K562 (cell line): ENCODE measurements at regions not wholly inside any gene's neighbourhood (a gene's known extent, or its start where the extent isn't known, plus 50 kb on each side); places are given as distances from the start of the nearest gene placed in this dataset.

ENCODE experiments used
- AFF1 ChIP-seq, 2 experiments: fragments of 450-650 bp; IDR thresholded peaks; 2 replicates each; pipeline ENCODE4 v1.6.1; 2018; ENCODE audit warnings: mild to moderate bottlenecking in 2 of 2, low read depth in 1 of 2; ENCODE audit not compliant: partially characterized antibody in 2 of 2
- BRD9 ChIP-seq: fragments of 450-650 bp; IDR thresholded peaks from 2 replicates; pipeline ENCODE4 v1.6.1; 2018; ENCODE audit warnings: low read depth; ENCODE audit not compliant: partially characterized antibody
- CBFB ChIP-seq: sonication (generic); formaldehyde crosslinking; IDR thresholded peaks from 2 replicates; pipeline ENCODE4 v1.4.0; 2020; ENCODE audit warnings: mild to moderate bottlenecking, missing genetic modification reagents
- DDX20 ChIP-seq: fragments of 450-650 bp; IDR thresholded peaks from 2 replicates; pipeline ENCODE4 v1.6.1; 2016; ENCODE audit warnings: missing genetic modification characterization, low read depth, mild to moderate bottlenecking, missing compliant biosample characterization, moderate library complexity
- ELF2 ChIP-seq: fragments of 250-450 bp; sonication (Bioruptor Pico); IDR thresholded peaks from 2 replicates; pipeline ENCODE4 v1.5.0; 2021; ENCODE audit warnings: mild to moderate bottlenecking
- GMEB1 ChIP-seq: fragments of 250-450 bp; sonication (Bioruptor Pico); IDR thresholded peaks from 2 replicates; pipeline ENCODE4 v1.4.0; 2020; ENCODE audit warnings: mild to moderate bottlenecking
- JUNB ChIP-seq: fragments of 450-650 bp; formaldehyde crosslinking; conservative IDR thresholded peaks from 2 replicates; pipeline ENCODE4 v1.4.0; 2020; ENCODE audit warnings: mild to moderate bottlenecking
- NBN ChIP-seq: fragments of 450-650 bp; IDR thresholded peaks from 2 replicates; pipeline ENCODE4 v1.6.1; 2016; ENCODE audit warnings: low read depth, mild to moderate bottlenecking
- NR2C2 ChIP-seq, 2 experiments: fragments of 200-800 bp in 1 of 2; sonication (Bioruptor generic) in 1 of 2; sonication (generic) in 1 of 2; formaldehyde crosslinking in 1 of 2; IDR thresholded peaks; 2 replicates each; pipeline versions ENCODE4 v1.6.1 to v1.8.0; 2016 to 2022; ENCODE audit warnings: mild to moderate bottlenecking in 1 of 2, missing compliant biosample characterization in 1 of 2, missing genetic modification characterization in 1 of 2, missing genetic modification reagents in 1 of 2
- TCF15 ChIP-seq: fragments of 250-450 bp; sonication (Bioruptor Pico); IDR thresholded peaks from 2 replicates; pipeline ENCODE4 v1.8.0; 2022; ENCODE audit warnings: moderate library complexity, mild to moderate bottlenecking, inconsistent platforms
- ZNF280B ChIP-seq: fragments of 250-450 bp; sonication (Bioruptor Pico); IDR thresholded peaks from 2 replicates; pipeline ENCODE4 v1.5.1; 2021; ENCODE audit warnings: mild to moderate bottlenecking
- ZNF316 ChIP-seq: fragments of 450-650 bp; IDR thresholded peaks from 2 replicates; pipeline ENCODE4 v1.6.1; 2016

GRCh38 chr3:181534781-181535221 lies 176.9 kb upstream of the SOX2 start (continued):
- TF ChIP-seq GMEB1 (no peak), NR2C2 (CRISPR knock-in tag; IDR thresholded peaks at IDR 0.05) (no peak), NR2C2 (tag; IDR thresholded peaks at IDR 0.05) (no peak), JUNB (no peak), DDX20 (tag) (no peak), BRD9 (no peak), NBN (no peak), CBFB (CRISPR knock-in tag) (no peak), ZNF316 (no peak), ZNF280B (CRISPR knock-in tag) (no peak), AFF1 (IDR thresholded peaks at IDR 0.05; ENCODE audit: low read depth in 1 of 2, partially characterized antibody in 2 of 2) (no peak), ELF2 (CRISPR knock-in tag) (no peak), TCF15 (CRISPR knock-in tag) (no peak)
